K562 (cell line): ENCODE measurements at regions not wholly inside any gene's neighbourhood (a gene's known extent, or its start where the extent isn't known, plus 50 kb on each side); places are given as distances from the start of the nearest gene placed in this dataset.

Experiments
- ATAC-seq: fragments of 200-7000 bp; cut with Tn5 transposase; 3 replicates; pipeline ENCODE4 v1.9.1; 2020; ENCODE audit warnings: moderate library complexity
- BruUV-seq: library from RNA; stranded (reverse); fragments of 400-500 nt; replicated peaks from 2 replicates; lab custom pipeline; 2021; lab: Mats Ljungman, UMichigan
- CTCF ChIA-PET: fragments of 300-600 bp; formaldehyde crosslinking; extraction: SDS; loops from one replicate; lab custom pipeline; 2021; ENCODE audit warnings: low intra/inter-chr PET ratio; lab: Yijun Ruan, JAX
- POLR2A ChIA-PET: fragments of 300-600, 350-650 bp; sonication (Branson Sonifier 250); formaldehyde crosslinking; extraction: SDS; loops from one replicate; lab custom pipeline; 2021; ENCODE audit warnings: antibody characterized with exemption, inconsistent platforms; lab: Yijun Ruan, JAX
- DNase-seq, 4 experiments: peaks; one replicate each; pipeline versions ENCODE4 v3.0.0 to v3.0.0-alpha.2; 2011 to 2018; ENCODE audit warnings: low spot score in 3 of 4, mixed read lengths in 3 of 4; ENCODE audit errors: extremely low read depth in 1 of 4
- FAIRE-seq: peaks from 2 replicates; lab custom pipeline; 2011; peaks lifted over from hg19 to GRCh38; lab: Jason Lieb, UNC
- H2AFZ ChIP-seq: 2 replicates; pipeline ENCODE4 v1.6.0; 2011; ENCODE audit warnings: low read depth, low read length, control low read depth, inconsistent platforms
- H3K27ac ChIP-seq: fragments of 200-600 bp; 3 replicates; pipeline ENCODE4 v1.8.0; 2011; ENCODE audit warnings: low read depth, mild to moderate bottlenecking, control low read depth, inconsistent platforms, low read length, moderate library complexity, mixed read lengths; ENCODE audit errors: extremely low read depth
- H3K27me3 ChIP-seq, 2 experiments: fragments of 300-600 bp in 1 of 2; 2 replicates in 1 of 2; 3 replicates in 1 of 2; pipeline versions ENCODE4 v1.6.0 to v1.8.0; 2011; ENCODE audit warnings: inconsistent platforms in 2 of 2, low read length in 2 of 2, mild to moderate bottlenecking in 1 of 2, mixed read lengths in 1 of 2, moderate library complexity in 1 of 2; ENCODE audit not compliant: control insufficient read depth in 2 of 2, insufficient read depth in 2 of 2
- H3K36me3 ChIP-seq: fragments of 300-600 bp; 3 replicates; pipeline ENCODE4 v1.8.0; 2011; ENCODE audit warnings: mild to moderate bottlenecking, low read length, inconsistent platforms; ENCODE audit not compliant: control insufficient read depth, insufficient read depth
- H3K4me1 ChIP-seq, 2 experiments: fragments of 200-600 bp in 1 of 2; replicated peaks in 1 of 2; 2 replicates in 1 of 2; 3 replicates in 1 of 2; pipeline versions ENCODE4 v1.5.1 to v1.8.0; 2011; ENCODE audit warnings: inconsistent platforms in 2 of 2, low read length in 2 of 2, mild to moderate bottlenecking in 1 of 2, mixed read lengths in 1 of 2, moderate library complexity in 1 of 2; ENCODE audit not compliant: control insufficient read depth in 2 of 2, insufficient read depth in 2 of 2
- H3K4me2 ChIP-seq: 2 replicates; pipeline ENCODE4 v1.6.1; 2011; ENCODE audit warnings: low read length, control low read depth, inconsistent platforms, mixed read lengths; ENCODE audit not compliant: insufficient read depth
- H3K4me3 ChIP-seq: fragments of 200-600 bp; sonication (generic), shearing (Covaris generic); 2 replicates; pipeline ENCODE4 v1.5.1; 2016; ENCODE audit warnings: control low read depth, inconsistent platforms
- H3K79me2 ChIP-seq: fragments of 200-600 bp; 3 replicates; pipeline ENCODE4 v1.8.0; 2011; ENCODE audit warnings: low read length, inconsistent platforms; ENCODE audit not compliant: control insufficient read depth, insufficient read depth
- H3K9ac ChIP-seq, 2 experiments: 2 replicates each; pipeline versions ENCODE4 v1.6.0 to v1.6.1; 2011; ENCODE audit warnings: low read depth in 2 of 2, low read length in 2 of 2, control low read depth in 1 of 2, inconsistent platforms in 1 of 2, mild to moderate bottlenecking in 1 of 2, mixed read lengths in 1 of 2; ENCODE audit not compliant: insufficient read depth in 1 of 2
- H3K9me1 ChIP-seq: one replicate; pipeline ENCODE4 v1.6.0; 2011; ENCODE audit warnings: inconsistent platforms, mild to moderate bottlenecking, low read length, moderate library complexity; ENCODE audit not compliant: control insufficient read depth, insufficient read depth
- H3K9me3 ChIP-seq: replicated peaks from 2 replicates; pipeline ENCODE4 v1.5.1; 2011; ENCODE audit warnings: low read depth, low read length, inconsistent platforms; ENCODE audit not compliant: control insufficient read depth, insufficient read depth
- H4K20me1 ChIP-seq: replicated peaks from 2 replicates; pipeline ENCODE4 v1.6.1; 2011; ENCODE audit warnings: low read length, inconsistent platforms, mixed read lengths; ENCODE audit not compliant: control insufficient read depth, insufficient read depth
- CHAMP1 ChIP-seq: fragments of 450-650 bp; IDR thresholded peaks from 2 replicates; pipeline ENCODE4 v1.6.1; 2016; ENCODE audit warnings: mild to moderate bottlenecking
- CREM ChIP-seq: IDR thresholded peaks from 2 replicates; pipeline ENCODE4 v1.6.1; 2014; ENCODE audit warnings: antibody characterized with exemption, low read depth
- ETV6 ChIP-seq, 3 experiments: fragments of 150-350 bp in 1 of 3; sonication (generic) in 1 of 3; formaldehyde crosslinking in 1 of 3; IDR thresholded peaks; 2 replicates each; pipeline versions ENCODE4 v1.6.1 to v1.8.0; 2014 to 2022; ENCODE audit warnings: borderline replicate concordance in 2 of 3, low read depth in 2 of 3, antibody characterized with exemption in 1 of 3, low read length in 1 of 3, mild to moderate bottlenecking in 1 of 3, missing genetic modification reagents in 1 of 3
- GTF2B ChIP-seq: IDR thresholded peaks from 2 replicates; pipeline ENCODE4 v1.6.1; 2011; ENCODE audit not compliant: insufficient read length; ENCODE audit errors: extremely low read depth
- MXD1 ChIP-seq: fragments of 250-450 bp; sonication (Bioruptor Pico); IDR thresholded peaks from 2 replicates; pipeline ENCODE4 v1.8.0; 2021; ENCODE audit warnings: borderline replicate concordance, mild to moderate bottlenecking, moderate library complexity; ENCODE audit not compliant: poor library complexity, severe bottlenecking
- SMAD2 ChIP-seq: fragments of 150-350 bp; IDR thresholded peaks from 2 replicates; pipeline ENCODE4 v1.6.1; 2014; ENCODE audit warnings: low read depth, mild to moderate bottlenecking, low read length
- THRAP3 ChIP-seq: fragments of 450-650 bp; IDR thresholded peaks from 2 replicates; pipeline ENCODE4 v1.6.1; 2016; ENCODE audit warnings: mild to moderate bottlenecking, inconsistent platforms, borderline replicate concordance
- ZC3H8 ChIP-seq: fragments of 450-650 bp; IDR thresholded peaks from 2 replicates; pipeline ENCODE4 v1.6.1; 2017
- ZNF134 ChIP-seq: fragments of 250-450 bp; sonication (Bioruptor Pico); conservative IDR thresholded peaks from 2 replicates; pipeline ENCODE4 v1.4.0; 2020
- ZNF561 ChIP-seq: fragments of 450-650 bp; formaldehyde crosslinking; conservative IDR thresholded peaks from 2 replicates; pipeline ENCODE4 v1.4.0; 2020; ENCODE audit warnings: mild to moderate bottlenecking, moderate library complexity
- WGBS: fragments of 100-300 bp; shearing (Covaris generic); methylation state at CpG from one replicate; pipeline ENCODE4 v1.1.6; 2016; ENCODE audit warnings: low coverage, mixed read lengths; ENCODE audit not compliant: insufficient coverage; ENCODE audit errors: missing lambda C conversion rate; 5-methylcytosine and 5-hydroxymethylcytosine counted together
- in situ Hi-C: fragments of 300-500 bp; cut with MboI; formaldehyde crosslinking; loops from 4 replicates; pipeline ENCODE4 v1.15.0; 2018; ENCODE audit warnings: inconsistent platforms, mixed read lengths
- intact Hi-C: fragments of 100-400 bp; cut with micrococcal nuclease; formaldehyde crosslinking; loops from 2 replicates; pipeline ENCODE4 v1.14.2; 2022
- TF ChIP-seq, protein P1 (sequence below): sonication (generic); formaldehyde crosslinking; IDR thresholded peaks from 2 replicates; pipeline ENCODE4 v1.8.0; 2022; ENCODE audit warnings: mild to moderate bottlenecking, missing genetic modification reagents

- no peaks in the 10 kb centered on the region for H3K4me1 ChIP-seq
- no peaks in the 10 kb centered on the region for H3K79me2 ChIP-seq
- no peak overlapping the region for H3K27ac ChIP-seq
- TF ChIP-seq ETV6 (IDR thresholded peaks at IDR 0.05; ENCODE audit: borderline replicate concordance in 1 of 2, low read depth in 2 of 2, low read length in 1 of 2) = no peak
- TF ChIP-seq ETV6 (CRISPR knock-in tag; IDR thresholded peaks at IDR 0.05; ENCODE audit: borderline replicate concordance) = no peak
- TF ChIP-seq ZNF561 (CRISPR knock-in tag) = no peak
- TF ChIP-seq, protein P1, sequence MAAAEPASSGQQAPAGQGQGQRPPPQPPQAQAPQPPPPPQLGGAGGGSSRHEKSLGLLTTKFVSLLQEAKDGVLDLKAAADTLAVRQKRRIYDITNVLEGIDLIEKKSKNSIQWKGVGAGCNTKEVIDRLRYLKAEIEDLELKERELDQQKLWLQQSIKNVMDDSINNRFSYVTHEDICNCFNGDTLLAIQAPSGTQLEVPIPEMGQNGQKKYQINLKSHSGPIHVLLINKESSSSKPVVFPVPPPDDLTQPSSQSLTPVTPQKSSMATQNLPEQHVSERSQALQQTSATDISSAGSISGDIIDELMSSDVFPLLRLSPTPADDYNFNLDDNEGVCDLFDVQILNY (CRISPR knock-in tag) = no peak
- TF ChIP-seq CREM = no peak
- no peak for TF ChIP-seq GTF2B
- TF ChIP-seq CHAMP1 = no peak
- no peak for TF ChIP-seq ZNF134 (CRISPR knock-in tag)
- TF ChIP-seq THRAP3 = no peak
- no peak for TF ChIP-seq ZC3H8
- TF ChIP-seq MXD1 (CRISPR knock-in tag) = no peak
- TF ChIP-seq SMAD2 = no peak
- H3K9me1 ChIP-seq = no peaks in the 10 kb centered on the region
- no peak overlapping the region for H2AFZ ChIP-seq
- ATAC-seq = no peak
- intact Hi-C loops = no loop called here
- 0 out of 5 replicates have a peak, but pooled peaks cover 0 to 4% of the 10 kb centered on the region in 2 experiments for H3K27me3 ChIP-seq
- no peak for FAIRE-seq
- H3K36me3 ChIP-seq = no peaks in the 10 kb centered on the region
- H3K4me2 ChIP-seq = no peak overlapping the region
- in situ Hi-C loops = no loop called here
- ChIA-PET POLR2A (no interaction called here), CTCF (no interaction called here)
- H4K20me1 ChIP-seq = no peaks in the 10 kb centered on the region
- BruUV-seq = no TSS peak
- DNase-seq = no peak
- no peaks in the 10 kb centered on the region for H3K9me3 ChIP-seq
- no peak overlapping the region for H3K4me3 ChIP-seq
- 2% methylated on average over 7 of the region's 9 CpGs for WGBS
- H3K9ac ChIP-seq = no peak overlapping the region
Observed at GRCh38 chr11:116229236-116229970, 543.4 kb downstream of the BUD13 start.
